BLaER1 treated with 17β-estradiol and CSF1 and Interleukin-3, amounts not matched to agents 10 nM and 100 nM (cell line): ENCODE measurements at regions not wholly inside any gene's neighbourhood (a gene's known extent, or its start where the extent isn't known, plus 50 kb on each side); places are given as distances from the start of the nearest gene placed in this dataset.

ENCODE experiments used
- H3K27ac ChIP-seq, 11 experiments: shearing (Covaris generic); formaldehyde crosslinking; 2 replicates each; pipeline ENCODE4 v1.8.1; 2022
- H3K27me3 ChIP-seq, 11 experiments: shearing (Covaris generic); formaldehyde crosslinking; 2 replicates each; pipeline ENCODE4 v1.8.1; 2022
- H3K36me3 ChIP-seq, 11 experiments: shearing (Covaris generic); formaldehyde crosslinking; 2 replicates each; pipeline ENCODE4 v1.8.1; 2022
- H3K4me1 ChIP-seq, 10 experiments: shearing (Covaris generic); formaldehyde crosslinking; 2 replicates each; pipeline ENCODE4 v1.8.1; 2022
- H3K4me2 ChIP-seq, 11 experiments: shearing (Covaris generic); formaldehyde crosslinking; 2 replicates each; pipeline ENCODE4 v1.8.1; 2022
- H3K4me3 ChIP-seq, 10 experiments: shearing (Covaris generic); formaldehyde crosslinking; 2 replicates each; pipeline ENCODE4 v1.8.1; 2022
- H3K9ac ChIP-seq, 11 experiments: shearing (Covaris generic); formaldehyde crosslinking; 2 replicates each; pipeline ENCODE4 v1.8.1; 2022
- H3K9me3 ChIP-seq, 11 experiments: shearing (Covaris generic); formaldehyde crosslinking; replicated peaks in 1 of 11; 2 replicates each; pipeline ENCODE4 v1.8.1; 2022
- H4K20me1 ChIP-seq, 11 experiments: shearing (Covaris generic); formaldehyde crosslinking; 2 replicates each; pipeline ENCODE4 v1.8.1; 2022
- Cebpa-rat ChIP-seq, 11 experiments: shearing (Covaris generic); IDR thresholded peaks; 2 replicates each; pipeline ENCODE4 v1.8.1; 2022

GRCh38 chr5:125325488-125326149 is 579.2 kb upstream of the ZNF608 start:
- H3K27ac ChIP-seq, result no peak overlapping the region
- TF ChIP-seq Cebpa-rat (IDR thresholded peaks at IDR 0.05), result no peak
- H3K4me2 ChIP-seq, result no peak overlapping the region
- 0 out of 22 replicates have a peak, but pooled peaks cover 0 to 8% (median 0%) of the 10 kb centered on the region in 11 experiments for H3K9me3 ChIP-seq
- H3K4me3 ChIP-seq, result no peak overlapping the region
- H4K20me1 ChIP-seq, result no peaks in the 10 kb centered on the region
- H3K27me3 ChIP-seq, result no peaks in the 10 kb centered on the region
- H3K36me3 ChIP-seq, result no peaks in the 10 kb centered on the region
- H3K4me1 ChIP-seq, result no peaks in the 10 kb centered on the region
- H3K9ac ChIP-seq, result no peak overlapping the region

DNA sequence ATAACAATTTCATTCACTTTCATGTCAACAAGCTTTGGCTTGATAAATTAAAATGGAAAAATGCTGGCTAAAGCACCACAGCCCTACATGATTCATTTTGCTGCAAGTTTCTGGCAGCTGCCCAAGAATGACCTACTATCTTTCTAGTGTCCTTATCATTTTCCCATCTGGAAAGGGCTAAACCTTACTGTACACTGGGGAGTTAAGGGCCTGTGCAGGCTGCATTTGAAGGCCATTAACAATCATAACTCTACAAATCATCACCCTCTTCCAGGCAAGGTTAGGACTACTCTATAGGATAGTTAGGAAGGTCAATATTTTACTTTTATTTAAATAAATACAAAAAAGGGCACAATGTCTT is 579.7 kb upstream of the ZNF608 start:
- H3K9me3 ChIP-seq, result 0 out of 22 replicates have a peak, but pooled peaks cover 0 to 8% (median 0%) of the 10 kb centered on the region in 11 experiments
- H3K9ac ChIP-seq, result no peak overlapping the region
- no peak overlapping the region for H3K4me3 ChIP-seq
- no peak overlapping the region for H3K27ac ChIP-seq
- no peak for TF ChIP-seq Cebpa-rat (IDR thresholded peaks at IDR 0.05)
- no peaks in the 10 kb centered on the region for H3K27me3 ChIP-seq
- no peaks in the 10 kb centered on the region for H3K36me3 ChIP-seq
- no peaks in the 10 kb centered on the region for H4K20me1 ChIP-seq
- no peak overlapping the region for H3K4me2 ChIP-seq
- no peaks in the 10 kb centered on the region for H3K4me1 ChIP-seq

DNA sequence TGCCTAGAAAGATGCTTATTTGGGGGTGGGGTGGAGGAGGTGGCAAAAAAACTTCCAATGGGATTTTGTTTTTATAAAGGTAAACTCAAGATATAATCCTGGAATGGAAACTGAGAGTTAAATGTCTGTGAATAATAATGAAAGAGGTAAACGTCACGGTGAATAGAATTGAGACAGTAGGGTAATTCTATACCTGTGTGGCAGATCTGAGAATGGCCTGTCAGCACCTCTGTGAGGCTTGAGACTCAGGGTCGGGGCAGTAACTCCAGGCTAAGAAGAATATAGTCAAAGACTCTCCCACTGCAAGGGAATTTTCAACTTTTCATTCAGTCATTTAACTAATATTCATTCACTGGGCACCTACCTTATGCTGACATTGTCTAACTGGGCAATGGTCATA is 581.2 kb upstream of the ZNF608 start:
- no peaks in the 10 kb centered on the region for H4K20me1 ChIP-seq
- no peaks in the 10 kb centered on the region for H3K27me3 ChIP-seq
- H3K9me3 ChIP-seq, result 0 out of 22 replicates have a peak, but pooled peaks cover 0 to 8% (median 0%) of the 10 kb centered on the region in 11 experiments
- no peak overlapping the region for H3K9ac ChIP-seq
- H3K4me2 ChIP-seq, result no peak overlapping the region
- peaks cover 0 to 8% (median 0%) of the 10 kb centered on the region in 10 experiments; a peak in 3 of 20 replicates for H3K4me1 ChIP-seq
- H3K36me3 ChIP-seq, result no peaks in the 10 kb centered on the region
- H3K27ac ChIP-seq, result no peak overlapping the region
- no peak for TF ChIP-seq Cebpa-rat (IDR thresholded peaks at IDR 0.05)
- no peak overlapping the region for H3K4me3 ChIP-seq

DNA sequence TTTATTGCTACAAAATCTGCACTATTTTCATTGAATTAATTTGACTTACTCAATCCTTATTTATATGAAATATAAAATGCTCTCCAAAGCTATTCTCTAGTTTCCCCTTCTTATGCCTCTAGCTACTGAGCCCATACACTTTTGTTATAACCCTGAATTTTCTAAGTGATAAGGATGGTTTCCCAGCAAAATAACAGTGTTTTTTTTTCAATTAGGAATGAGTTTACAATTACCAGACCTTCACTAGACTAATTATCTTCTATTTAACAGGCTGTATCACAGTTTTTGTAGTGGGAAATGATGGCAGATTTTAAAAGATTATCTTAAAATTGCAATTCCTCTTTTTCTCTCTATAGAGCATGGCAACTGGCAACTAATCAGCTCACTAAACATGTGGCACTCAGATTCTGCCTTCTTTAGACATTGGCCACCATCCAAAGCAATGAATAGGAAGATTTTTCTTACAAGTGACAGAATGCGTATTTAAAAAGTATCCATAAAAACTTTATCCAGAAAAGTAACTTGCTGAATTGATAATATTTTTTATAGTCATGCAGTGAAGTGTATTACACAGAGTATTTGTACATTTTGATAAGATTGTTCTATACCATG is 585.7 kb upstream of the ZNF608 start:
- peak overlapping the region in 2 of 11 experiments; percentile 7 to 54; a peak in 2 of 22 replicates for H3K4me2 ChIP-seq
- H3K4me3 ChIP-seq, result no peak overlapping the region
- H3K27me3 ChIP-seq, result no peaks in the 10 kb centered on the region
- no peak for TF ChIP-seq Cebpa-rat (IDR thresholded peaks at IDR 0.05)
- peaks cover 0 to 8% (median 0%) of the 10 kb centered on the region in 11 experiments; a peak in 1 of 22 replicates for H3K9me3 ChIP-seq
- no peaks in the 10 kb centered on the region for H3K36me3 ChIP-seq
- peaks cover 0 to 12% (median 0%) of the 10 kb centered on the region in 10 experiments; a peak in 3 of 20 replicates for H3K4me1 ChIP-seq
- no peak overlapping the region for H3K9ac ChIP-seq
- H3K27ac ChIP-seq, result no peak overlapping the region
- no peaks in the 10 kb centered on the region for H4K20me1 ChIP-seq

- Histone ChIP-seq H3K9ac (no peak overlapping the region), H3K4me3 (no peak overlapping the region), H4K20me1 (no peaks in the 10 kb centered on the region), H3K4me2 (no peak overlapping the region), H3K36me3 (no peaks in the 10 kb centered on the region), H3K9me3 (peaks cover 0 to 6% (median 0%) of the 10 kb centered on the region in 11 experiments; a peak in 1 of 22 replicates), H3K27ac (no peak overlapping the region), H3K4me1 (peaks cover 0 to 20% (median under 1%) of the 10 kb centered on the region in 10 experiments; a peak in 9 of 20 replicates), H3K27me3 (no peaks in the 10 kb centered on the region)
- TF ChIP-seq Cebpa-rat (IDR thresholded peaks at IDR 0.05), result no peak
Measured at GRCh38 chr5:125333416-125333815, 587.0 kb upstream of the ZNF608 start.

- TF ChIP-seq Cebpa-rat (IDR thresholded peaks at IDR 0.05), result no peak
- H4K20me1 ChIP-seq, result no peaks in the 10 kb centered on the region
- H3K4me2 ChIP-seq, result no peak overlapping the region
- H3K27me3 ChIP-seq, result no peaks in the 10 kb centered on the region
- H3K4me1 ChIP-seq, result peaks cover 0 to 31% (median 6%) of the 10 kb centered on the region in 10 experiments; a peak in 9 of 20 replicates
- no peak overlapping the region for H3K27ac ChIP-seq
- H3K4me3 ChIP-seq, result no peak overlapping the region
- H3K9ac ChIP-seq, result no peak overlapping the region
- H3K36me3 ChIP-seq, result no peaks in the 10 kb centered on the region
- no peaks in the 10 kb centered on the region; a peak in 1 of 22 replicates for H3K9me3 ChIP-seq
Measured at GRCh38 chr5:125336401-125336800, 590.0 kb upstream of the ZNF608 start.

DNA sequence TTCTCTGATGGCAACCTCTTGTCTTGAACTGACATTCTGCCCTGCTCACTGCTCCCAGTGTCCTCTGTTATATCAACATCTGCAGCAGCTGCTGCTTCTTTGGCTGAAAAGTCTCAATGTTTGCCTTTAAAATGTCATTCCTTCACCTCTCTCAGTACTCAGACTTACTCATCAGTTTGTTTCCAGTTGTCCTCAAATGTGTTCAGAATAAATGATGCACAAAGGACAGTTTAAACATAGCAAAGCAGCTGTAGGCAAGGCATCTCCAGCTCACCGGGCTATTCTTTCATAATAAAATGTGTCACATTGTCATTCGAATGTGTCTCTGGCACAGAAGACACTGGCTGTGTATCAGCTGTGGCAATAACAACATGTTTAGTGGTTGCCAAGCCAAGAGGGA is 590.9 kb upstream of the ZNF608 start:
- Histone ChIP-seq H3K4me1 (peaks cover 0 to 27% (median 6%) of the 10 kb centered on the region in 10 experiments; a peak in 9 of 20 replicates), H3K36me3 (no peaks in the 10 kb centered on the region), H3K27me3 (no peaks in the 10 kb centered on the region), H3K9me3 (no peaks in the 10 kb centered on the region; a peak in 1 of 22 replicates), H3K4me3 (no peak overlapping the region), H3K4me2 (no peak overlapping the region), H4K20me1 (no peaks in the 10 kb centered on the region), H3K9ac (no peak overlapping the region), H3K27ac (no peak overlapping the region)
- TF ChIP-seq Cebpa-rat (IDR thresholded peaks at IDR 0.05), result no peak

DNA sequence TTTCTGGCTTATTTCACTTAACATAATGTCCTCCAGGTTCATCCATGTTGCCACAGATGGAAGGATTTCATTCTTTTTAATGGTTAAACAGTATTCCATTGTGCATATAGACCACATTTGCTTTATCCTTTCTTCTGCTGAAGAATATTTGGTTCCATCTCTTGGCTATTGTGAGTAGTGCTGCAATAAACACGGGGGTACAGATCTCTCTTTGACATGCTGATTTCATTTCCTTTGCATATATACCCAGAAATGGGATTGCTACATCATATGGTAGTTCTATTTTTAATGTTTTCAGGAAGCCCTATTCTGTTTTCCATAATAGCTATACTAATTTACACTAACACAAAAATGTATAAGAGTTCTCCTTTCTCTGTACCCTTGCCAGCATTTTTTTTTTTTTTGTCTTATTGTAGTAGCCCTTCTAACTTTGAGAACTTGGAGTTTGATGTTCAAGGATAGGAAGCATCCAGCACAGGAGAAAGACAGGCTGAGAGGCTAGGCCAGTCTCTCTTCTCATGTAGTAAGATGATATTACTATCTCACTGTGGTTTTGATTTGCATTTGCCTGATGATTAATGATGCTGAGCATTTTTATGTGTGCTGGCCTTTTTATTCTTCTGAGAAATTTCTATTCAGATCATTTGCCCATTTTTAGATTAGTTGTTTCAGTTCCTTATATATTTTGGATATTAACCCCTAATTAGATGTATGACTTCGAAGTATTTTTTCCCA is 592.2 kb upstream of the ZNF608 start:
- Histone ChIP-seq H3K27me3 (no peaks in the 10 kb centered on the region), H3K36me3 (no peaks in the 10 kb centered on the region), H3K9ac (no peak overlapping the region), H3K9me3 (peaks cover 0 to 4% (median 0%) of the 10 kb centered on the region in 11 experiments; a peak in 1 of 22 replicates), H3K4me3 (no peak overlapping the region), H3K4me1 (peaks cover 0 to 19% (median 6%) of the 10 kb centered on the region in 10 experiments; a peak in 9 of 20 replicates), H3K4me2 (peak overlapping the region in 3 of 11 experiments; percentile 27 to 51 (median 49); a peak in 6 of 22 replicates), H3K27ac (no peak overlapping the region), H4K20me1 (no peaks in the 10 kb centered on the region)
- TF ChIP-seq Cebpa-rat (IDR thresholded peaks at IDR 0.05), result no peak

DNA sequence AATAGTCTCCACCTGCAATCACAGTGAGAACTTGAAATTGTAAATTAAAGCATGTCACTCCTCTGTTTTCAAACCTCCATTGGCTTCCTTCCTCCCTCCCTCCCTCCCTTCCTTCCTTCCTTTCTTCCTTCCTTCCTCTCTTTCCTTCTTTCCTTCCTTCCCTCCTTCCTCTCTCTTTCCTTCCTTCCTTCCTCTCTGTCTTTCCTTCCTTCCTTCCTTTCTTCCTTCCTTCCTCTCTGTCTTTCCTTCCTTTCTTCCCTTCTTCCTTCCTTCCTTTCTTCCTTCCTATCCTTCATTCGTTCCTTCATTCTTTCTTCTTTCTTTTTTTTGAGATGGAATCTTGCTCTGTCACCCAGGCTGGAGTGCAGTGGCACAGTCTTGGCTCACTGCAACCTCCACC is 595.0 kb upstream of the ZNF608 start:
- TF ChIP-seq Cebpa-rat (IDR thresholded peaks at IDR 0.05), result no peak
- Histone ChIP-seq H3K4me2 (no peak overlapping the region), H3K9ac (no peak overlapping the region), H3K4me3 (no peak overlapping the region), H3K27ac (no peak overlapping the region), H3K4me1 (peaks cover 0 to 19% (median 6%) of the 10 kb centered on the region in 10 experiments; a peak in 9 of 20 replicates), H3K9me3 (peaks cover 0 to 6% (median 0%) of the 10 kb centered on the region in 11 experiments; a peak in 2 of 22 replicates), H4K20me1 (no peaks in the 10 kb centered on the region), H3K27me3 (no peaks in the 10 kb centered on the region), H3K36me3 (no peaks in the 10 kb centered on the region)
